OCI-LY7 (cell line): ENCODE measurements at regions not wholly inside any gene's neighbourhood (a gene's known extent, or its start where the extent isn't known, plus 50 kb on each side); places are given as distances from the start of the nearest gene placed in this dataset.

Experiments
- BruUV-seq: library from RNA; stranded (reverse); fragments of 400-500 nt; replicated peaks from 2 replicates; lab custom pipeline; 2021; lab: Mats Ljungman, UMichigan
- CTCF ChIA-PET: fragments of 300-600 bp; sonication (Branson Sonifier 250); formaldehyde crosslinking; loops from one replicate; lab custom pipeline; 2022; ENCODE audit warnings: antibody characterized with exemption; ENCODE audit not compliant: unreplicated experiment; lab: Charles Lee
- POLR2A ChIA-PET: fragments of 300-600 bp; sonication (Branson Sonifier 250); formaldehyde crosslinking; loops from one replicate; lab custom pipeline; 2022; ENCODE audit warnings: antibody characterized with exemption; lab: Charles Lee
- DNase-seq: peaks from one replicate; pipeline ENCODE4 v3.0.0-alpha.2; 2015; ENCODE audit warnings: low spot score
- H2AFZ ChIP-seq: fragments of 200-600 bp; sonication (generic), shearing (Covaris generic); 2 replicates; pipeline ENCODE4 v1.6.1; 2014; ENCODE audit warnings: mild to moderate bottlenecking, antibody characterized with exemption, low read length, moderate library complexity
- H3K27ac ChIP-seq: fragments of 200-600 bp; sonication (generic); 2 replicates; pipeline ENCODE4 v1.5.1; 2014; ENCODE audit warnings: mixed run types, low read depth, mild to moderate bottlenecking, moderate library complexity, low read length, inconsistent platforms; ENCODE audit not compliant: poor library complexity, severe bottlenecking
- H3K36me3 ChIP-seq: fragments of 200-600 bp; sonication (generic); 2 replicates; pipeline ENCODE4 v1.6.1; 2014; ENCODE audit warnings: mild to moderate bottlenecking, antibody characterized with exemption, low read length, moderate library complexity, mixed read lengths; ENCODE audit not compliant: insufficient read depth
- H3K4me1 ChIP-seq: fragments of 200-600 bp; sonication (generic); 2 replicates; pipeline ENCODE4 v1.5.1; 2014; ENCODE audit warnings: mild to moderate bottlenecking, low read length; ENCODE audit not compliant: insufficient read depth, poor library complexity, severe bottlenecking
- H3K4me2 ChIP-seq: fragments of 200-600 bp; sonication (generic); 2 replicates; pipeline ENCODE4 v1.6.1; 2014; ENCODE audit warnings: mild to moderate bottlenecking, low read length
- H3K4me3 ChIP-seq: fragments of 200-600 bp; sonication (generic); 2 replicates; pipeline ENCODE4 v1.5.1; 2014; ENCODE audit warnings: mild to moderate bottlenecking, low read depth, low read length; ENCODE audit not compliant: poor library complexity, severe bottlenecking
- H3K79me2 ChIP-seq: fragments of 200-600 bp; sonication (generic); 2 replicates; pipeline ENCODE4 v1.6.1; 2016; ENCODE audit warnings: low read depth, mild to moderate bottlenecking, low read length, moderate library complexity, mixed read lengths; ENCODE audit not compliant: insufficient read depth
- H3K9me2 ChIP-seq: fragments of 200-600 bp; sonication (generic); 2 replicates; pipeline ENCODE4 v1.6.1; 2016; ENCODE audit warnings: mild to moderate bottlenecking, low read length, mixed read lengths; ENCODE audit not compliant: insufficient read depth
- H3K9me3 ChIP-seq: fragments of 200-600 bp; sonication (generic); 2 replicates; pipeline ENCODE4 v1.6.1; 2014; ENCODE audit warnings: mild to moderate bottlenecking, mixed run types, low read length, mixed read lengths
- H4K20me1 ChIP-seq: fragments of 200-600 bp; sonication (generic); 2 replicates; pipeline ENCODE4 v1.6.1; 2014; ENCODE audit warnings: mild to moderate bottlenecking, antibody characterized with exemption, low read length, moderate library complexity, mixed read lengths; ENCODE audit not compliant: insufficient read depth
- CTCF ChIP-seq: fragments of 200-600 bp; sonication (generic); conservative IDR thresholded peaks from 2 replicates; pipeline ENCODE4 v1.5.1; 2014; ENCODE audit warnings: mild to moderate bottlenecking, antibody characterized with exemption, low read length, moderate library complexity, mixed read lengths
- EZH2phosphoT487 ChIP-seq: fragments of 200-600 bp; sonication (generic); IDR thresholded peaks from 2 replicates; pipeline ENCODE4 v1.6.1; 2018; ENCODE audit warnings: low read depth, borderline replicate concordance, mild to moderate bottlenecking, mixed run types, antibody characterized with exemption, low read length, moderate library complexity, mixed read lengths
- intact Hi-C: fragments of 100-400 bp; cut with micrococcal nuclease; formaldehyde crosslinking; loops from one replicate; pipeline ENCODE4 v1.10.0; 2022; ENCODE audit not compliant: unreplicated experiment

GRCh38 chr7:42790196-42790595 is 121.7 kb downstream of the C7orf25 start:
- ChIA-PET POLR2A (no interaction called here), CTCF (no interaction called here)
- H3K4me2 ChIP-seq: no peak overlapping the region
- no peak overlapping the region for H3K4me3 ChIP-seq
- H2AFZ ChIP-seq: no peak overlapping the region
- H3K9me2 ChIP-seq: no peaks in the 10 kb centered on the region
- DNase-seq: no peak
- H3K79me2 ChIP-seq: no peaks in the 10 kb centered on the region
- no TSS peak for BruUV-seq
- no peaks in the 10 kb centered on the region for H3K9me3 ChIP-seq
- intact Hi-C loops: no loop called here
- H3K4me1 ChIP-seq: no peaks in the 10 kb centered on the region
- no peaks in the 10 kb centered on the region for H3K36me3 ChIP-seq
- no peaks in the 10 kb centered on the region for H4K20me1 ChIP-seq
- TF ChIP-seq EZH2phosphoT487 (no peak), CTCF (no peak)
- H3K27ac ChIP-seq: no peak overlapping the region

GRCh38 chr7:42774436-42774835 is 137.4 kb downstream of the C7orf25 start:
- Histone ChIP-seq H3K4me1 (no peaks in the 10 kb centered on the region), H3K79me2 (no peaks in the 10 kb centered on the region), H2AFZ (no peak overlapping the region), H3K9me2 (no peaks in the 10 kb centered on the region), H3K36me3 (no peaks in the 10 kb centered on the region), H3K27ac (no peak overlapping the region), H3K4me2 (no peak overlapping the region), H3K4me3 (no peak overlapping the region), H4K20me1 (no peaks in the 10 kb centered on the region), H3K9me3 (no peaks in the 10 kb centered on the region)
- TF ChIP-seq EZH2phosphoT487 (no peak), CTCF (no peak)
- POLR2A ChIA-PET: no interaction called here
- intact Hi-C loops: no loop called here
- no TSS peak for BruUV-seq
- no peak for DNase-seq
- CTCF ChIA-PET: no interaction called here

GRCh38 chr7:42770114-42770513 is 141.8 kb downstream of the C7orf25 start:
- Histone ChIP-seq H4K20me1 (no peaks in the 10 kb centered on the region), H3K4me1 (no peaks in the 10 kb centered on the region), H3K4me3 (no peak overlapping the region), H3K9me3 (no peaks in the 10 kb centered on the region), H3K79me2 (no peaks in the 10 kb centered on the region), H3K27ac (no peak overlapping the region), H2AFZ (no peak overlapping the region), H3K36me3 (no peaks in the 10 kb centered on the region), H3K4me2 (no peak overlapping the region), H3K9me2 (no peaks in the 10 kb centered on the region)
- BruUV-seq: no TSS peak
- TF ChIP-seq CTCF: no peak
- no peak for TF ChIP-seq EZH2phosphoT487
- POLR2A ChIA-PET: no interaction called here
- CTCF ChIA-PET: no interaction called here
- DNase-seq: no peak
- intact Hi-C loops: no loop called here
